Choroid plexus epithelial cell (primary cell): ENCODE measurements at regions not wholly inside any gene's neighbourhood (a gene's known extent, or its start where the extent isn't known, plus 50 kb on each side); places are given as distances from the start of the nearest gene placed in this dataset.

Source experiments
- DNase-seq: peaks from one replicate; pipeline ENCODE4 v3.0.0-alpha.2; 2010; ENCODE audit warnings: low read depth
- H3K4me3 ChIP-seq: 2 replicates; pipeline ENCODE4 v1.5.1; 2011; ENCODE audit warnings: low read depth, mild to moderate bottlenecking, control low read depth, low read length, moderate library complexity
- TF ChIP-seq, protein P1 (sequence below): conservative IDR thresholded peaks from 2 replicates; pipeline ENCODE4 v1.5.1; 2011; ENCODE audit warnings: low read depth, mild to moderate bottlenecking, control low read depth, inconsistent platforms, low read length, moderate library complexity

- DNase-seq, result no peak
- TF ChIP-seq, protein P1, sequence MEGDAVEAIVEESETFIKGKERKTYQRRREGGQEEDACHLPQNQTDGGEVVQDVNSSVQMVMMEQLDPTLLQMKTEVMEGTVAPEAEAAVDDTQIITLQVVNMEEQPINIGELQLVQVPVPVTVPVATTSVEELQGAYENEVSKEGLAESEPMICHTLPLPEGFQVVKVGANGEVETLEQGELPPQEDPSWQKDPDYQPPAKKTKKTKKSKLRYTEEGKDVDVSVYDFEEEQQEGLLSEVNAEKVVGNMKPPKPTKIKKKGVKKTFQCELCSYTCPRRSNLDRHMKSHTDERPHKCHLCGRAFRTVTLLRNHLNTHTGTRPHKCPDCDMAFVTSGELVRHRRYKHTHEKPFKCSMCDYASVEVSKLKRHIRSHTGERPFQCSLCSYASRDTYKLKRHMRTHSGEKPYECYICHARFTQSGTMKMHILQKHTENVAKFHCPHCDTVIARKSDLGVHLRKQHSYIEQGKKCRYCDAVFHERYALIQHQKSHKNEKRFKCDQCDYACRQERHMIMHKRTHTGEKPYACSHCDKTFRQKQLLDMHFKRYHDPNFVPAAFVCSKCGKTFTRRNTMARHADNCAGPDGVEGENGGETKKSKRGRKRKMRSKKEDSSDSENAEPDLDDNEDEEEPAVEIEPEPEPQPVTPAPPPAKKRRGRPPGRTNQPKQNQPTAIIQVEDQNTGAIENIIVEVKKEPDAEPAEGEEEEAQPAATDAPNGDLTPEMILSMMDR, result no peak
- H3K4me3 ChIP-seq, result no peak overlapping the region
Observed at GRCh38 chr5:159640446-159640845, 275.8 kb upstream of the ADRA1B start.

- TF ChIP-seq, protein P1, result no peak
- no peak for DNase-seq
- H3K4me3 ChIP-seq, result no peak overlapping the region
Observed at GRCh38 chr5:159640921-159641320, 275.4 kb upstream of the ADRA1B start.

DNA sequence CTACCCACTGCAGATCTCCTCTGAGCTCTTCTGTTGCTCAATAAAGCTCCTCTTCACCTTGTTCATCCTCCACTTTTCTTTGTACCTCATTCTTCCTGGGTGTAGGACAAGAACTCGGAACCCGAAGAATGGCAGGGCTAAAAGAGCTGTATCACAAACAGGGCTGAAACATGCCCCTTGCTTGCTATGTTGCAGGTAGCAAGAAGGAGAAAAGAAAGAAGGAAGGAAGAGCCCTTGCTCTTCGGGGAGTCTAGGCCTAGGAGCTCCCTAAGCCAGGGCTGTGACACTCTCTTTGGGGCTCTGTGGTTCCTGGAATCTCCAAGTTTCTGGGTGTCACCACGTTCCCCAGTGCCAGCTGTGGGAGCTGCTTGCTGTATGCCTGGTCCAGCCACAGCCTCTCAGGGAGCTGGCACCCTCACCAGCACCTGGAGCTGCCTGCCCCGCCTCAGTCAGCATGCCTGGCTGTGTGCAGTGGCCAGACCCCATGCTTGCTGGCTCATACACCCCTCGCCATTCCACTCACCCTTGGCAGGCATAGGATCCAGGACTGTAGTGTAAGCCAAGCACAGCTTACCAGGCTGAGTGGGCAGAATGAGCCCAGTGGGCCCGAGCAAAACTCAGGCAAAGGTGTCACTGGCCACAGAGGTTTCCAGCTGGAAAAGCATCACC is 274.8 kb upstream of the ADRA1B start:
- DNase-seq, result no peak
- TF ChIP-seq, protein P1, result no peak
- H3K4me3 ChIP-seq, result no peak overlapping the region

DNA sequence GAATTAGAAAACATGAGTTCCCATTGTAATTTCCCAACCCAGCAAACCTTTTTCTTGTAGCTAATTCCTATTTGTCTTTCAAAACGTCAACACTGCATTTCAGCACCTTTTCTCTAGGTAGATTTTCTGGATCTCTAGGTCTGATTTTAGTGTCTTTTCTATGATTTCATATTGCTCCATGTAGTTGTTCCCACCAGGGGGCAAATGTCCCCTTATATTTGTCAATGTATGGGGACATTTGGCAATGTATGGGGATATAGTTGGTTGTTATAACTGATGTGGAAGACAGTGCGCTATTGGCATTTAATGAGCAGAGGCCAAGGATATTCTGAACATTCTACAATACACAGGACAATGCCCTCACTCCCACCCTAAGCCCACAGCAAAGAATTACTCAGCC is 273.9 kb upstream of the ADRA1B start:
- TF ChIP-seq, protein P1, result peak; percentile 12
- no peak for DNase-seq
- H3K4me3 ChIP-seq, result no peak overlapping the region

DNA sequence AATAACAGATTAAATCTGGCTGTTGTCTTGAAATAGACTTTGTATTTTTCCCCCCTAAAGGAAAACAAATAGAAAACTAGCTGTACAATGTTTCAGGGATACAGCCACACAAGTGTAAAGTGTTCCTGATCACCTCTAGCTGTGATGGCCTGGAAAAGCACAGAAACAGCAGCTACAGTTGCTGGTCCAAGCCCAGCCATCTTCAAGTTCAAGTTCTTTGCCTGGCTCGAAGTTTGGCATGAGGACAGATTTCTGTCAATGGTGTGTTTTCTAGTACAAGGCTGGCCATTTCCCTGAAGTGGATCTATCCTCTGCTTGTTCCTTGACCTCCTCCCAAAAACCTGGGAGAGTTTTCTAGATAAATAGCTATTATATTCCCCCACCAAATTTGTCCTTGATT is 272.2 kb upstream of the ADRA1B start:
- no peak overlapping the region for H3K4me3 ChIP-seq
- TF ChIP-seq, protein P1, result no peak
- DNase-seq, result no peak

DNA sequence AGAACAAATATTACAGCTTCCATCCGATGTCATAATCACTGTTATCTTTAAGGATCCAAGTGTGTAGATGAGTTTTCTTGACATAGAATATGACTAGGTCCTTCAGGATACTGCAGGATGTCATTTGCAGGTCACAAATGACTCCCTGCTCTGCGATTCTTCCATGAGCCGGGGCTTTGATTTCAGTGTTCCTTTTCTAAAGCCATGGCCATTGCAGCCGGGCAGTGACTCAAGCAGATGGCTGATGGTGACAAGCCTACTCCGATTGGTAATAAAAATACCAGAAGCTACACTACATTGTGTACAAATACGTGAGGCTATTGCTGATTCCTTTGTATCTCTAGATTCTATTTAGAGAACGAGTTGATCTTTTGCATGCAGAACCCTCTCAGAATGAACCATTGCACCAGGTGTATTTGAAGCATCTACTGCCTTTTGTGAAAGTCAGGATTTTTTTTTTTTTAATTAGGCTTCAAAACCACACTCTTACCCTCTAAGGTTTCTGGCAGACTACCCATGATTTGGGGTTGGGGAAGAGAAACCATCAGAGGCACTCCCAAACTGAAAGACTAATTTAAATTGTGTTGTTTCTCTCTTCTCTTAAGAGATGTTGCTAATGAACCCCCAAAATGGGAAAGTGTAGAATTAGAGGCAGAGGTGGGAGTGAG is 271.0 kb upstream of the ADRA1B start:
- TF ChIP-seq, protein P1, result no peak
- H3K4me3 ChIP-seq, result no peak overlapping the region

DNA sequence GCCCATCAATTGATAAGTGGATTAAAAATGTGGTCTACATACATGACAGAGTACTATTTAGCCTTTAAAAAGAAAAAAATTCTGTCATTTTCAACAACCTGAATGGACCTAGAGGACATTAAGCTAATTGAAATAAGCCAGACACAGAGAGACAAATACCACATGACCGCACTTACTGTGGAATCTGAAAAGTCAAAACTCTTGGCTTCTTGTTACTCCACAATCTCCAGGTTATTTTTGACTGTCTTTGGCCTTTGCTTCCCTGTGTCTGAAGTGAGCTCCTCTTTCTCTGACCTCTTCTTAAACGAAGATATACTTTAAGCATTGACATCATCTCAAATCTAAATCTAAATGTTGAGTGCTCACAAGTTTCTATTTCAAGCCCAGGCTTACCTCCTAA is 265.5 kb upstream of the ADRA1B start:
- no peak for DNase-seq
- no peak overlapping the region for H3K4me3 ChIP-seq
- TF ChIP-seq, protein P1, result no peak

More for the DNA sequence above, 271.0 kb upstream of the ADRA1B start:
- DNase-seq, result no peak
